K562 (cell line): ENCODE measurements at regions not wholly inside any gene's neighbourhood (a gene's known extent, or its start where the extent isn't known, plus 50 kb on each side); places are given as distances from the start of the nearest gene placed in this dataset.

ENCODE experiments used
- ATAC-seq: fragments of 200-7000 bp; cut with Tn5 transposase; 3 replicates; pipeline ENCODE4 v1.9.1; 2020; ENCODE audit warnings: moderate library complexity
- BruUV-seq: library from RNA; stranded (reverse); fragments of 400-500 nt; replicated peaks from 2 replicates; lab custom pipeline; 2021; lab: Mats Ljungman, UMichigan
- CTCF ChIA-PET: fragments of 300-600 bp; formaldehyde crosslinking; extraction: SDS; loops from one replicate; lab custom pipeline; 2021; ENCODE audit warnings: low intra/inter-chr PET ratio; lab: Yijun Ruan, JAX
- POLR2A ChIA-PET: fragments of 300-600, 350-650 bp; sonication (Branson Sonifier 250); formaldehyde crosslinking; extraction: SDS; loops from one replicate; lab custom pipeline; 2021; ENCODE audit warnings: antibody characterized with exemption, inconsistent platforms; lab: Yijun Ruan, JAX
- DNase-seq, 4 experiments: peaks; one replicate each; pipeline versions ENCODE4 v3.0.0 to v3.0.0-alpha.2; 2011 to 2018; ENCODE audit warnings: low spot score in 3 of 4, mixed read lengths in 3 of 4; ENCODE audit errors: extremely low read depth in 1 of 4
- FAIRE-seq: peaks from 2 replicates; lab custom pipeline; 2011; peaks lifted over from hg19 to GRCh38; lab: Jason Lieb, UNC
- H2AFZ ChIP-seq: 2 replicates; pipeline ENCODE4 v1.6.0; 2011; ENCODE audit warnings: low read depth, low read length, control low read depth, inconsistent platforms
- H3K27ac ChIP-seq: fragments of 200-600 bp; 3 replicates; pipeline ENCODE4 v1.8.0; 2011; ENCODE audit warnings: low read depth, mild to moderate bottlenecking, control low read depth, inconsistent platforms, low read length, moderate library complexity, mixed read lengths; ENCODE audit errors: extremely low read depth
- H3K27me3 ChIP-seq, 2 experiments: fragments of 300-600 bp in 1 of 2; 2 replicates in 1 of 2; 3 replicates in 1 of 2; pipeline versions ENCODE4 v1.6.0 to v1.8.0; 2011; ENCODE audit warnings: inconsistent platforms in 2 of 2, low read length in 2 of 2, mild to moderate bottlenecking in 1 of 2, mixed read lengths in 1 of 2, moderate library complexity in 1 of 2; ENCODE audit not compliant: control insufficient read depth in 2 of 2, insufficient read depth in 2 of 2
- H3K36me3 ChIP-seq: fragments of 300-600 bp; 3 replicates; pipeline ENCODE4 v1.8.0; 2011; ENCODE audit warnings: mild to moderate bottlenecking, low read length, inconsistent platforms; ENCODE audit not compliant: control insufficient read depth, insufficient read depth
- H3K4me1 ChIP-seq, 2 experiments: fragments of 200-600 bp in 1 of 2; replicated peaks in 1 of 2; 2 replicates in 1 of 2; 3 replicates in 1 of 2; pipeline versions ENCODE4 v1.5.1 to v1.8.0; 2011; ENCODE audit warnings: inconsistent platforms in 2 of 2, low read length in 2 of 2, mild to moderate bottlenecking in 1 of 2, mixed read lengths in 1 of 2, moderate library complexity in 1 of 2; ENCODE audit not compliant: control insufficient read depth in 2 of 2, insufficient read depth in 2 of 2
- H3K4me2 ChIP-seq: 2 replicates; pipeline ENCODE4 v1.6.1; 2011; ENCODE audit warnings: low read length, control low read depth, inconsistent platforms, mixed read lengths; ENCODE audit not compliant: insufficient read depth
- H3K4me3 ChIP-seq: fragments of 200-600 bp; sonication (generic), shearing (Covaris generic); 2 replicates; pipeline ENCODE4 v1.5.1; 2016; ENCODE audit warnings: control low read depth, inconsistent platforms
- H3K79me2 ChIP-seq: fragments of 200-600 bp; 3 replicates; pipeline ENCODE4 v1.8.0; 2011; ENCODE audit warnings: low read length, inconsistent platforms; ENCODE audit not compliant: control insufficient read depth, insufficient read depth
- H3K9ac ChIP-seq, 2 experiments: 2 replicates each; pipeline versions ENCODE4 v1.6.0 to v1.6.1; 2011; ENCODE audit warnings: low read depth in 2 of 2, low read length in 2 of 2, control low read depth in 1 of 2, inconsistent platforms in 1 of 2, mild to moderate bottlenecking in 1 of 2, mixed read lengths in 1 of 2; ENCODE audit not compliant: insufficient read depth in 1 of 2
- H3K9me1 ChIP-seq: one replicate; pipeline ENCODE4 v1.6.0; 2011; ENCODE audit warnings: inconsistent platforms, mild to moderate bottlenecking, low read length, moderate library complexity; ENCODE audit not compliant: control insufficient read depth, insufficient read depth
- H3K9me3 ChIP-seq: replicated peaks from 2 replicates; pipeline ENCODE4 v1.5.1; 2011; ENCODE audit warnings: low read depth, low read length, inconsistent platforms; ENCODE audit not compliant: control insufficient read depth, insufficient read depth
- H4K20me1 ChIP-seq: replicated peaks from 2 replicates; pipeline ENCODE4 v1.6.1; 2011; ENCODE audit warnings: low read length, inconsistent platforms, mixed read lengths; ENCODE audit not compliant: control insufficient read depth, insufficient read depth
- ADNP ChIP-seq: fragments of 200-800 bp; sonication (Bioruptor generic); IDR thresholded peaks from 2 replicates; pipeline ENCODE4 v1.6.1; 2016; ENCODE audit warnings: missing genetic modification characterization, missing compliant biosample characterization
- ARNT ChIP-seq, 2 experiments: fragments of 450-650 bp; IDR thresholded peaks; 2 replicates each; pipeline ENCODE4 v1.6.1; 2016; ENCODE audit warnings: mild to moderate bottlenecking in 1 of 2
- BCOR ChIP-seq: fragments of 450-650 bp; IDR thresholded peaks from 2 replicates; pipeline ENCODE4 v1.6.1; 2016
- BHLHE40 ChIP-seq: IDR thresholded peaks from 2 replicates; pipeline ENCODE4 v1.6.1; 2011; ENCODE audit warnings: low read length, improper control_type of control experiment
- CBX1 ChIP-seq: sonication (generic); IDR thresholded peaks from 2 replicates; pipeline ENCODE4 v1.6.1; 2016; ENCODE audit warnings: antibody characterized with exemption, low read depth, mild to moderate bottlenecking
- EHMT2 ChIP-seq: fragments of 450-650 bp; IDR thresholded peaks from 2 replicates; pipeline ENCODE4 v1.6.1; 2018; ENCODE audit warnings: antibody characterized with exemption
- ETV1 ChIP-seq: fragments of 450-650 bp; conservative IDR thresholded peaks from 2 replicates; pipeline ENCODE4 v1.6.1; 2016; ENCODE audit warnings: missing genetic modification characterization, control low read depth, low read depth, missing compliant biosample characterization
- GABPB1 ChIP-seq: sonication (generic); formaldehyde crosslinking; IDR thresholded peaks from 2 replicates; pipeline ENCODE4 v1.8.0; 2022; ENCODE audit warnings: mild to moderate bottlenecking, missing genetic modification reagents
- GATA2 ChIP-seq: sonication (generic); formaldehyde crosslinking; IDR thresholded peaks from 2 replicates; pipeline ENCODE4 v1.4.0; 2020; ENCODE audit warnings: mild to moderate bottlenecking, missing genetic modification reagents
- HDAC6 ChIP-seq: IDR thresholded peaks from 2 replicates; pipeline ENCODE4 v1.6.1; 2012; ENCODE audit warnings: low read depth, mild to moderate bottlenecking, control low read depth, inconsistent platforms, low read length, moderate library complexity
- KDM1A ChIP-seq, 2 experiments: fragments of 450-650 bp; IDR thresholded peaks; 2 replicates each; pipeline ENCODE4 v1.6.1; 2016; ENCODE audit warnings: mild to moderate bottlenecking in 2 of 2
- KLF13 ChIP-seq: fragments of 450-650 bp; IDR thresholded peaks from 2 replicates; pipeline ENCODE4 v1.6.1; 2016; ENCODE audit warnings: missing genetic modification characterization, low read depth, mild to moderate bottlenecking, missing compliant biosample characterization, moderate library complexity, borderline replicate concordance
- NCOR1 ChIP-seq: fragments of 450-650 bp; IDR thresholded peaks from 2 replicates; pipeline ENCODE4 v1.6.1; 2016; ENCODE audit warnings: mild to moderate bottlenecking, moderate library complexity
- PHF20 ChIP-seq: fragments of 450-650 bp; IDR thresholded peaks from 2 replicates; pipeline ENCODE4 v1.6.1; 2018; ENCODE audit not compliant: partially characterized antibody
- PHTF2 ChIP-seq: fragments of 250-450 bp; sonication (Bioruptor Pico); IDR thresholded peaks from 2 replicates; pipeline ENCODE4 v1.5.0; 2021; ENCODE audit warnings: mild to moderate bottlenecking
- PTRF ChIP-seq: fragments of 450-650 bp; IDR thresholded peaks from 2 replicates; pipeline ENCODE4 v1.6.1; 2016; ENCODE audit warnings: mild to moderate bottlenecking, missing genetic modification characterization, missing compliant biosample characterization
- RBM25 ChIP-seq: fragments of 200-400 bp; formaldehyde crosslinking; IDR thresholded peaks from 2 replicates; pipeline ENCODE4 v1.6.1; 2018; ENCODE audit warnings: low read length, low read depth, moderate library complexity; ENCODE audit not compliant: severe bottlenecking
- RCOR1 ChIP-seq, 2 experiments: IDR thresholded peaks; 2 replicates each; pipeline ENCODE4 v1.6.1; 2012; ENCODE audit warnings: low read depth in 2 of 2, low read length in 2 of 2, borderline replicate concordance in 1 of 2, improper control_type of control experiment in 1 of 2
- SMARCA4 ChIP-seq: fragments of 450-650 bp; IDR thresholded peaks from 2 replicates; pipeline ENCODE4 v1.6.1; 2016
- TRIM28 ChIP-seq: fragments of 450-650 bp; IDR thresholded peaks from 2 replicates; pipeline ENCODE4 v1.6.1; 2017
- ZNF121 ChIP-seq: sonication (generic); formaldehyde crosslinking; conservative IDR thresholded peaks from 2 replicates; pipeline ENCODE4 v1.8.0; 2022; ENCODE audit warnings: missing genetic modification reagents
- ZNF561 ChIP-seq: fragments of 450-650 bp; formaldehyde crosslinking; conservative IDR thresholded peaks from 2 replicates; pipeline ENCODE4 v1.4.0; 2020; ENCODE audit warnings: mild to moderate bottlenecking, moderate library complexity
- WGBS: fragments of 100-300 bp; shearing (Covaris generic); methylation state at CpG from one replicate; pipeline ENCODE4 v1.1.6; 2016; ENCODE audit warnings: low coverage, mixed read lengths; ENCODE audit not compliant: insufficient coverage; ENCODE audit errors: missing lambda C conversion rate; 5-methylcytosine and 5-hydroxymethylcytosine counted together
- in situ Hi-C: fragments of 300-500 bp; cut with MboI; formaldehyde crosslinking; loops from 4 replicates; pipeline ENCODE4 v1.15.0; 2018; ENCODE audit warnings: inconsistent platforms, mixed read lengths
- intact Hi-C: fragments of 100-400 bp; cut with micrococcal nuclease; formaldehyde crosslinking; loops from 2 replicates; pipeline ENCODE4 v1.14.2; 2022
- TF ChIP-seq, protein P1 (sequence below): fragments of 200-400 bp; formaldehyde crosslinking; IDR thresholded peaks from 2 replicates; pipeline ENCODE4 v1.6.1; 2017; ENCODE audit warnings: mild to moderate bottlenecking, low read depth, low read length, moderate library complexity

DNA sequence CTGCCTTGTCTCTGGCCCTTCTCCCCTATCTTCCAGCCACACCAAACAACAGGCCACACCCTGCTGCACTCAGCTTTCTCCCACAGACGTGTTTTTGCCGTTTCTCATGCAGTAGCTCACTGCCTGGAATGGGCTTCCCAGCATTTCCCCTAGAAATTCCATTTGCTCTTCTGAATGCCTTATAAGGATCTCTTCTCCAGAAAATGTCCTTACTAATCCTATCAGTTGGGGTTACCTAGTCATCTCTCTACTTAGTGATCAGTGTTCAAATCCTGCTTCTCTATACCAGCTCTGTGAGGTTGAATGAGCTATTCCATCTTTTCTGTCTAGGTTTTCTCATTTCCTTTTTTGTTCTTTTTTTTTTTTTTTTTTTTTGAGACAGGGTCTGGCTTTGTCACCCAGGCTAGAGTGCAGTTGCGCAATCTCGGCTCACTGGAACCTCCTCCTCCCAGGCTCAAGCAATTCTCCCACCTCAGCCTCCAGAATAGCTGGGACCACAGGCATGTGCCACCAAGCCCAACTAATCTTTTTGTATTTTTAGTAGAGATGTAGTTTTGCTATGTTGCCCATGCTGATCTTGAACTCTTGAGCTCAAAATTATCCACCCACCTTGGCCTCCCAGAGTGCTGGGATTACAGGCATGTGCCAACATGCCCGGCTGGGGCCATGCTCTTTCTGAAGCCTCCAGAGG lies 98.2 kb upstream of the CHD2 start (continued):
- TF ChIP-seq BHLHE40, result peak; percentile 64
- TF ChIP-seq ZNF561 (CRISPR knock-in tag), result no peak
- TF ChIP-seq GATA2, result 0 out of 2 replicates have a peak, but pooled peaks have one; percentile 14
- peak; percentile 35; the same call in 1 of the 2 replicates for TF ChIP-seq SMARCA4
- 0 out of 2 replicates have a peak, but pooled peaks have one; percentile 7 for TF ChIP-seq EHMT2
- no peak for TF ChIP-seq KLF13 (tag)
- peak in 1 of 2 experiments; percentile 62; a peak in 1 of 4 replicates for TF ChIP-seq ARNT (IDR thresholded peaks at IDR 0.05)

DNA sequence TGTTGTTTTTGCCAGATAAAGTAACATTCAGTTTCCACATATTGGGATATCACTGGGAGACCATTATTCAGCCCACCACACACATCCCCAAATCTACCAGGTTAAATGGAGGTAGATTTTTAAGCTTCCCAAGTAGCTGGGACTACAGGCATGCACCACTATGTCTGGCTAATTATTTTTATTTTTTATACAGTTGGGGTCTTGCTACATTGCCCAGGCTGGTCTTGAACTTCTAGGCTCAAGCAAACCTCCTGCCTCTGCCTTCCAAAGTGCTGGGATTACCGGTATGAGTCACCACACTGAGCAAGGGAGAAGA lies 96.6 kb upstream of the CHD2 start:
- in situ Hi-C loops (loop anchor here (5.0 kb wide), 1 partner anchor 109 kb away; no protein-coding TSS in a partner anchor), intact Hi-C loops (loop anchor here (1.0 kb wide), 1 partner anchor 115 kb away; no protein-coding TSS in a partner anchor)
- peak overlapping the region; percentile 9; the same call in 1 of the 2 replicates for H3K4me2 ChIP-seq
- H4K20me1 ChIP-seq, result no peaks in the 10 kb centered on the region
- ATAC-seq, result no peak
- no peak overlapping the region for H2AFZ ChIP-seq
- H3K27ac ChIP-seq, result peak overlapping the region; percentile 99
- H3K4me3 ChIP-seq, result no peak overlapping the region
- H3K9ac ChIP-seq, result no peak overlapping the region
- no peaks in the 10 kb centered on the region for H3K27me3 ChIP-seq
- BruUV-seq, result no TSS peak
- DNase-seq, result no peak
- H3K4me1 ChIP-seq, result peaks cover 42 to 46% of the 10 kb centered on the region in 2 experiments
- POLR2A ChIA-PET, result interaction anchor here (0.7 to 2.2 kb wide), 14 partner anchors 8 to 158 kb away, joined by 3 to 23 read pairs (median 6); partner anchors contain the start of gene CHD2
- CTCF ChIA-PET, result no interaction called here
- no peak for FAIRE-seq
- H3K36me3 ChIP-seq, result no peaks in the 10 kb centered on the region
- H3K9me3 ChIP-seq, result no peaks in the 10 kb centered on the region
- H3K9me1 ChIP-seq, result no peaks in the 10 kb centered on the region
- peaks cover 11% of the 10 kb centered on the region for H3K79me2 ChIP-seq
- WGBS, result 10% methylated on average over 1 of the region's 1 CpG
- TF ChIP-seq RBM25, result peak; percentile 89
- TF ChIP-seq ZNF121 (CRISPR knock-in tag), result peak; percentile 100
- TF ChIP-seq PHTF2, result no peak
- TF ChIP-seq GABPB1 (CRISPR knock-in tag), result no peak; the same call in 1 of the 2 replicates
- peak; percentile 96 for TF ChIP-seq ADNP (tag)
- TF ChIP-seq, protein P1, sequence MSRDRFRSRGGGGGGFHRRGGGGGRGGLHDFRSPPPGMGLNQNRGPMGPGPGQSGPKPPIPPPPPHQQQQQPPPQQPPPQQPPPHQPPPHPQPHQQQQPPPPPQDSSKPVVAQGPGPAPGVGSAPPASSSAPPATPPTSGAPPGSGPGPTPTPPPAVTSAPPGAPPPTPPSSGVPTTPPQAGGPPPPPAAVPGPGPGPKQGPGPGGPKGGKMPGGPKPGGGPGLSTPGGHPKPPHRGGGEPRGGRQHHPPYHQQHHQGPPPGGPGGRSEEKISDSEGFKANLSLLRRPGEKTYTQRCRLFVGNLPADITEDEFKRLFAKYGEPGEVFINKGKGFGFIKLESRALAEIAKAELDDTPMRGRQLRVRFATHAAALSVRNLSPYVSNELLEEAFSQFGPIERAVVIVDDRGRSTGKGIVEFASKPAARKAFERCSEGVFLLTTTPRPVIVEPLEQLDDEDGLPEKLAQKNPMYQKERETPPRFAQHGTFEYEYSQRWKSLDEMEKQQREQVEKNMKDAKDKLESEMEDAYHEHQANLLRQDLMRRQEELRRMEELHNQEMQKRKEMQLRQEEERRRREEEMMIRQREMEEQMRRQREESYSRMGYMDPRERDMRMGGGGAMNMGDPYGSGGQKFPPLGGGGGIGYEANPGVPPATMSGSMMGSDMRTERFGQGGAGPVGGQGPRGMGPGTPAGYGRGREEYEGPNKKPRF, result no peak
- TF ChIP-seq ETV1 (tag), result peak; percentile 76
- TF ChIP-seq PHF20, result peak; percentile 41
- no peak for TF ChIP-seq HDAC6
- peak in 1 of 2 experiments; percentile 82; a peak in 2 of 4 replicates for TF ChIP-seq RCOR1 (IDR thresholded peaks at IDR 0.05; ENCODE audit: borderline replicate concordance in 1 of 2, low read depth in 2 of 2, low read length in 2 of 2)
- TF ChIP-seq BCOR, result peak; percentile 94
- 0 out of 2 replicates have a peak, but pooled peaks have one; percentile 33 for TF ChIP-seq PTRF
- TF ChIP-seq NCOR1, result no peak
- 0 out of 2 replicates have a peak, but pooled peaks have one; percentile 27 for TF ChIP-seq TRIM28
- peak; percentile 87 to 88 for TF ChIP-seq KDM1A (IDR thresholded peaks at IDR 0.05)
- TF ChIP-seq CBX1, result peak; percentile 49; the same call in 1 of the 2 replicates
